SU-DHL-6 (cell line): ENCODE measurements at regions not wholly inside any gene's neighbourhood (a gene's known extent, or its start where the extent isn't known, plus 50 kb on each side); places are given as distances from the start of the nearest gene placed in this dataset.

Source experiments
- EZH2phosphoT487 ChIP-seq: fragments of 200-600 bp; sonication (generic), shearing (Covaris generic); conservative IDR thresholded peaks from 2 replicates; pipeline ENCODE4 v1.6.1; 2018; ENCODE audit warnings: mild to moderate bottlenecking, antibody characterized with exemption, low read length, moderate library complexity, mixed read lengths
- TF ChIP-seq, protein P1 (sequence below): fragments of 200-600 bp; sonication (generic); IDR thresholded peaks from one replicate; pipeline ENCODE4 v1.5.1; 2017; ENCODE audit warnings: antibody characterized with exemption, mild to moderate bottlenecking, low read length, moderate library complexity; ENCODE audit not compliant: insufficient read depth, poor library complexity, severe bottlenecking

DNA sequence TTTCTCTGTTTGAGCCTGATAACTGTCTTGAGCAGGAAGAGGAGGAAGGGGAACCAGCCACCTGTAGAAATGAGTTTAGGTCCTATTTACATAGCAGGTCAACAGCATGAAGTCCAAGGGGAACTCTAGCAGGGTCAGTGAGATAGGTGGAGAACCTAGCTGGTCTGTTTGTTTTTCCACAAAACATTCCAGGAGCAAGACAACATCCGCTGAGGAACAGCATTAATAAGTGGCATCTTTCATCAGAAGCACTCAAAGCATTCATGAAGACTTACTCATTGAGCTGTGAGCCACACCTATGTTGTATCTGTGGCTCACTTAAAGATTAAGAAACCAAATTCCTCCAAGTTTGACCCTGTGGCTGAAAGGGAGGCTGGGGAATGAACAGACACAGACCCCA lies 115.9 kb downstream of the ACTBL2 start:
- no peak for TF ChIP-seq EZH2phosphoT487
- TF ChIP-seq, protein P1, sequence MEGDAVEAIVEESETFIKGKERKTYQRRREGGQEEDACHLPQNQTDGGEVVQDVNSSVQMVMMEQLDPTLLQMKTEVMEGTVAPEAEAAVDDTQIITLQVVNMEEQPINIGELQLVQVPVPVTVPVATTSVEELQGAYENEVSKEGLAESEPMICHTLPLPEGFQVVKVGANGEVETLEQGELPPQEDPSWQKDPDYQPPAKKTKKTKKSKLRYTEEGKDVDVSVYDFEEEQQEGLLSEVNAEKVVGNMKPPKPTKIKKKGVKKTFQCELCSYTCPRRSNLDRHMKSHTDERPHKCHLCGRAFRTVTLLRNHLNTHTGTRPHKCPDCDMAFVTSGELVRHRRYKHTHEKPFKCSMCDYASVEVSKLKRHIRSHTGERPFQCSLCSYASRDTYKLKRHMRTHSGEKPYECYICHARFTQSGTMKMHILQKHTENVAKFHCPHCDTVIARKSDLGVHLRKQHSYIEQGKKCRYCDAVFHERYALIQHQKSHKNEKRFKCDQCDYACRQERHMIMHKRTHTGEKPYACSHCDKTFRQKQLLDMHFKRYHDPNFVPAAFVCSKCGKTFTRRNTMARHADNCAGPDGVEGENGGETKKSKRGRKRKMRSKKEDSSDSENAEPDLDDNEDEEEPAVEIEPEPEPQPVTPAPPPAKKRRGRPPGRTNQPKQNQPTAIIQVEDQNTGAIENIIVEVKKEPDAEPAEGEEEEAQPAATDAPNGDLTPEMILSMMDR = no peak
